ENCODE measurements at regions not wholly inside any gene's neighbourhood (a gene's known extent, or its start where the extent isn't known, plus 50 kb on each side); places are given as distances from the start of the nearest gene placed in this dataset.

- no peak overlapping the region for H3K4me2 ChIP-seq
- no peaks in the 10 kb centered on the region for H3K4me1 ChIP-seq
- H3K27me3 ChIP-seq = no peaks in the 10 kb centered on the region
- H3K9me3 ChIP-seq = peaks cover 14% of the 10 kb centered on the region
- H3K9ac ChIP-seq = no peak overlapping the region
- TF ChIP-seq Cebpa-rat (IDR thresholded peaks at IDR 0.05) = no peak
- H3K36me3 ChIP-seq = no peaks in the 10 kb centered on the region
- H4K20me1 ChIP-seq = no peaks in the 10 kb centered on the region
- H3K4me3 ChIP-seq = no peak overlapping the region
- H3K27ac ChIP-seq = no peak overlapping the region
These were observed 365.7 kb downstream of the RBM43 start for GRCh38 chr2:150895968-150896367.

GRCh38 chr2:150889141-150889540 lies 372.5 kb downstream of the RBM43 start:
- Histone ChIP-seq H3K4me1 (no peaks in the 10 kb centered on the region), H4K20me1 (no peaks in the 10 kb centered on the region), H3K27ac (no peak overlapping the region), H3K4me2 (no peak overlapping the region), H3K9me3 (no peaks in the 10 kb centered on the region), H3K36me3 (no peaks in the 10 kb centered on the region), H3K4me3 (no peak overlapping the region), H3K27me3 (no peaks in the 10 kb centered on the region), H3K9ac (no peak overlapping the region)
- TF ChIP-seq Cebpa-rat (IDR thresholded peaks at IDR 0.05) = no peak

GRCh38 chr2:150888337-150888736 lies 373.3 kb downstream of the RBM43 start:
- Histone ChIP-seq H3K4me2 (no peak overlapping the region), H3K9me3 (no peaks in the 10 kb centered on the region), H3K27ac (no peak overlapping the region), H3K4me3 (no peak overlapping the region), H3K27me3 (no peaks in the 10 kb centered on the region), H3K36me3 (no peaks in the 10 kb centered on the region), H4K20me1 (no peaks in the 10 kb centered on the region), H3K4me1 (no peaks in the 10 kb centered on the region), H3K9ac (no peak overlapping the region)
- TF ChIP-seq Cebpa-rat (IDR thresholded peaks at IDR 0.05) = no peak

GRCh38 chr2:150887926-150888325 lies 373.7 kb downstream of the RBM43 start:
- no peaks in the 10 kb centered on the region for H3K27me3 ChIP-seq

GRCh38 chr2:150885774-150886386 lies 375.8 kb downstream of the RBM43 start:
- Histone ChIP-seq H4K20me1 (no peaks in the 10 kb centered on the region), H3K4me3 (no peak overlapping the region), H3K9me3 (no peaks in the 10 kb centered on the region), H3K27ac (no peak overlapping the region), H3K4me2 (0 out of 2 replicates have a peak overlapping the region, but pooled peaks have one; percentile 2), H3K36me3 (no peaks in the 10 kb centered on the region), H3K9ac (no peak overlapping the region), H3K27me3 (no peaks in the 10 kb centered on the region), H3K4me1 (no peaks in the 10 kb centered on the region)
- TF ChIP-seq Cebpa-rat (IDR thresholded peaks at IDR 0.05) = no peak

More at GRCh38 chr2:150887926-150888325, 373.7 kb downstream of the RBM43 start:
- H3K9me3 ChIP-seq = no peaks in the 10 kb centered on the region
- H4K20me1 ChIP-seq = no peaks in the 10 kb centered on the region
- no peaks in the 10 kb centered on the region for H3K4me1 ChIP-seq
- no peak overlapping the region for H3K4me3 ChIP-seq
- no peak overlapping the region for H3K4me2 ChIP-seq
- no peak overlapping the region for H3K27ac ChIP-seq
- H3K36me3 ChIP-seq = no peaks in the 10 kb centered on the region
- TF ChIP-seq Cebpa-rat (IDR thresholded peaks at IDR 0.05) = no peak
- H3K9ac ChIP-seq = no peak overlapping the region

- Histone ChIP-seq H3K9me3 (no peaks in the 10 kb centered on the region), H3K9ac (no peak overlapping the region), H3K4me1 (no peaks in the 10 kb centered on the region), H3K27me3 (no peaks in the 10 kb centered on the region), H3K27ac (no peak overlapping the region), H3K4me2 (no peak overlapping the region), H3K36me3 (no peaks in the 10 kb centered on the region), H4K20me1 (no peaks in the 10 kb centered on the region), H3K4me3 (no peak overlapping the region)
- no peak for TF ChIP-seq Cebpa-rat (IDR thresholded peaks at IDR 0.05)
These were observed 376.4 kb downstream of the RBM43 start for GRCh38 chr2:150885236-150885635.

GRCh38 chr2:150883613-150883895 lies 378.1 kb downstream of the RBM43 start:
- Histone ChIP-seq H3K4me3 (no peak overlapping the region), H3K4me1 (no peaks in the 10 kb centered on the region), H3K27me3 (no peaks in the 10 kb centered on the region), H4K20me1 (no peaks in the 10 kb centered on the region), H3K9ac (no peak overlapping the region), H3K27ac (no peak overlapping the region), H3K36me3 (no peaks in the 10 kb centered on the region), H3K4me2 (no peak overlapping the region), H3K9me3 (no peaks in the 10 kb centered on the region)
- TF ChIP-seq Cebpa-rat (IDR thresholded peaks at IDR 0.05) = no peak

- Histone ChIP-seq H3K4me3 (no peak overlapping the region), H3K9me3 (0 out of 2 replicates have a peak, but pooled peaks cover 5% of the 10 kb centered on the region), H3K4me1 (no peaks in the 10 kb centered on the region), H3K36me3 (no peaks in the 10 kb centered on the region), H3K27ac (no peak overlapping the region), H3K4me2 (no peak overlapping the region), H3K9ac (no peak overlapping the region), H3K27me3 (no peaks in the 10 kb centered on the region), H4K20me1 (no peaks in the 10 kb centered on the region)
- TF ChIP-seq Cebpa-rat (IDR thresholded peaks at IDR 0.05) = no peak
These were observed 378.7 kb downstream of the RBM43 start for GRCh38 chr2:150882751-150883612.

GRCh38 chr2:150880986-150881385 lies 380.7 kb downstream of the RBM43 start:
- Histone ChIP-seq H3K27me3 (no peaks in the 10 kb centered on the region), H3K27ac (no peak overlapping the region), H3K4me2 (no peak overlapping the region), H3K9me3 (0 out of 2 replicates have a peak, but pooled peaks cover 6% of the 10 kb centered on the region), H3K4me3 (no peak overlapping the region), H4K20me1 (no peaks in the 10 kb centered on the region), H3K4me1 (no peaks in the 10 kb centered on the region), H3K9ac (no peak overlapping the region), H3K36me3 (no peaks in the 10 kb centered on the region)
- TF ChIP-seq Cebpa-rat (IDR thresholded peaks at IDR 0.05) = no peak

GRCh38 chr2:150878356-150878755 lies 383.3 kb downstream of the RBM43 start:
- Histone ChIP-seq H4K20me1 (no peaks in the 10 kb centered on the region), H3K27ac (no peak overlapping the region), H3K9me3 (0 out of 2 replicates have a peak, but pooled peaks cover 6% of the 10 kb centered on the region), H3K4me3 (no peak overlapping the region), H3K27me3 (no peaks in the 10 kb centered on the region), H3K4me2 (no peak overlapping the region), H3K4me1 (peaks cover 8% of the 10 kb centered on the region), H3K9ac (no peak overlapping the region), H3K36me3 (no peaks in the 10 kb centered on the region)
- no peak for TF ChIP-seq Cebpa-rat (IDR thresholded peaks at IDR 0.05)

All from BLaER1 (cell line).